WTC11 (cell line): ENCODE measurements at regions not wholly inside any gene's neighbourhood (a gene's known extent, or its start where the extent isn't known, plus 50 kb on each side); places are given as distances from the start of the nearest gene placed in this dataset.
"Not testable (repeated sequence)": the region's sequence is repeated elsewhere in the genome, so short reads cannot be mapped to it uniquely, and the experiment has no call there.

Source experiments
- NFYB ChIP-seq: sonication (generic); formaldehyde crosslinking; conservative IDR thresholded peaks from 2 replicates; pipeline ENCODE4 v1.8.0; 2022; ENCODE audit warnings: low read depth, missing genetic modification reagents
- SMAD3 ChIP-seq: sonication (generic); formaldehyde crosslinking; IDR thresholded peaks from 2 replicates; pipeline ENCODE4 v1.8.0; 2022; ENCODE audit warnings: missing genetic modification reagents, mild to moderate bottlenecking, borderline replicate concordance
- ZNF121 ChIP-seq: sonication (generic); formaldehyde crosslinking; IDR thresholded peaks from 2 replicates; pipeline ENCODE4 v1.8.0; 2023; ENCODE audit warnings: missing genetic modification reagents
- ZNF263 ChIP-seq: sonication (generic); formaldehyde crosslinking; IDR thresholded peaks from 2 replicates; pipeline ENCODE4 v1.8.1; 2022; ENCODE audit warnings: low read depth, mild to moderate bottlenecking, moderate library complexity, missing genetic modification reagents
- TF ChIP-seq, protein P1 (sequence below): fragments of 200-600 bp; IDR thresholded peaks from 2 replicates; pipeline ENCODE4 v1.8.0; 2022; ENCODE audit warnings: antibody characterized with exemption
- TF ChIP-seq, protein P2 (sequence below): sonication (generic); formaldehyde crosslinking; IDR thresholded peaks from 2 replicates; pipeline ENCODE4 v1.8.1; 2023; ENCODE audit warnings: mild to moderate bottlenecking, missing genetic modification reagents, borderline replicate concordance
- TF ChIP-seq, protein P3 (sequence below): sonication (generic); formaldehyde crosslinking; IDR thresholded peaks from 2 replicates; pipeline ENCODE4 v1.8.0; 2022; ENCODE audit warnings: mild to moderate bottlenecking, missing genetic modification reagents
- TF ChIP-seq, protein P4 (sequence below): sonication (generic); formaldehyde crosslinking; IDR thresholded peaks from 2 replicates; pipeline ENCODE4 v1.8.0; 2023; ENCODE audit warnings: missing genetic modification reagents

DNA sequence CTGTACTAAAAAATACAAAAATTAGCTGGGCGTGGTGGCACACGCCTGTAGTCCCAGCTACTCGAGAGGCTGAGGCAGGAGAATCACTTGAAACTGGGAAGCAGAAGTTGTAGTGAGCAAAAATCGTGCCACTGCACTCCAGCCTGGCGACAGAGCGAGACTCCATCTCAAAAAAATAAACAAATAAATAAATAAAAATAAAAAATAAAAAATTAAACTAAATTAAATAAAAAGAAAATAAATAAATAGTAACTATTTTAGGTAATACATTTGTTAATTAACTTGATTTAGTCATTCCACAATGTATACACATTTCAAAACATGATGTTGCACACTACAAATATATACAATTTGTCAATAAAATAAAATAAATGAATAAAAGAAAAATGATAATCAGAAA lies 116.3 kb upstream of the RFX3 start:
- TF ChIP-seq, protein P1, sequence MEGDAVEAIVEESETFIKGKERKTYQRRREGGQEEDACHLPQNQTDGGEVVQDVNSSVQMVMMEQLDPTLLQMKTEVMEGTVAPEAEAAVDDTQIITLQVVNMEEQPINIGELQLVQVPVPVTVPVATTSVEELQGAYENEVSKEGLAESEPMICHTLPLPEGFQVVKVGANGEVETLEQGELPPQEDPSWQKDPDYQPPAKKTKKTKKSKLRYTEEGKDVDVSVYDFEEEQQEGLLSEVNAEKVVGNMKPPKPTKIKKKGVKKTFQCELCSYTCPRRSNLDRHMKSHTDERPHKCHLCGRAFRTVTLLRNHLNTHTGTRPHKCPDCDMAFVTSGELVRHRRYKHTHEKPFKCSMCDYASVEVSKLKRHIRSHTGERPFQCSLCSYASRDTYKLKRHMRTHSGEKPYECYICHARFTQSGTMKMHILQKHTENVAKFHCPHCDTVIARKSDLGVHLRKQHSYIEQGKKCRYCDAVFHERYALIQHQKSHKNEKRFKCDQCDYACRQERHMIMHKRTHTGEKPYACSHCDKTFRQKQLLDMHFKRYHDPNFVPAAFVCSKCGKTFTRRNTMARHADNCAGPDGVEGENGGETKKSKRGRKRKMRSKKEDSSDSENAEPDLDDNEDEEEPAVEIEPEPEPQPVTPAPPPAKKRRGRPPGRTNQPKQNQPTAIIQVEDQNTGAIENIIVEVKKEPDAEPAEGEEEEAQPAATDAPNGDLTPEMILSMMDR: not testable (repeated sequence)
- TF ChIP-seq, protein P2, sequence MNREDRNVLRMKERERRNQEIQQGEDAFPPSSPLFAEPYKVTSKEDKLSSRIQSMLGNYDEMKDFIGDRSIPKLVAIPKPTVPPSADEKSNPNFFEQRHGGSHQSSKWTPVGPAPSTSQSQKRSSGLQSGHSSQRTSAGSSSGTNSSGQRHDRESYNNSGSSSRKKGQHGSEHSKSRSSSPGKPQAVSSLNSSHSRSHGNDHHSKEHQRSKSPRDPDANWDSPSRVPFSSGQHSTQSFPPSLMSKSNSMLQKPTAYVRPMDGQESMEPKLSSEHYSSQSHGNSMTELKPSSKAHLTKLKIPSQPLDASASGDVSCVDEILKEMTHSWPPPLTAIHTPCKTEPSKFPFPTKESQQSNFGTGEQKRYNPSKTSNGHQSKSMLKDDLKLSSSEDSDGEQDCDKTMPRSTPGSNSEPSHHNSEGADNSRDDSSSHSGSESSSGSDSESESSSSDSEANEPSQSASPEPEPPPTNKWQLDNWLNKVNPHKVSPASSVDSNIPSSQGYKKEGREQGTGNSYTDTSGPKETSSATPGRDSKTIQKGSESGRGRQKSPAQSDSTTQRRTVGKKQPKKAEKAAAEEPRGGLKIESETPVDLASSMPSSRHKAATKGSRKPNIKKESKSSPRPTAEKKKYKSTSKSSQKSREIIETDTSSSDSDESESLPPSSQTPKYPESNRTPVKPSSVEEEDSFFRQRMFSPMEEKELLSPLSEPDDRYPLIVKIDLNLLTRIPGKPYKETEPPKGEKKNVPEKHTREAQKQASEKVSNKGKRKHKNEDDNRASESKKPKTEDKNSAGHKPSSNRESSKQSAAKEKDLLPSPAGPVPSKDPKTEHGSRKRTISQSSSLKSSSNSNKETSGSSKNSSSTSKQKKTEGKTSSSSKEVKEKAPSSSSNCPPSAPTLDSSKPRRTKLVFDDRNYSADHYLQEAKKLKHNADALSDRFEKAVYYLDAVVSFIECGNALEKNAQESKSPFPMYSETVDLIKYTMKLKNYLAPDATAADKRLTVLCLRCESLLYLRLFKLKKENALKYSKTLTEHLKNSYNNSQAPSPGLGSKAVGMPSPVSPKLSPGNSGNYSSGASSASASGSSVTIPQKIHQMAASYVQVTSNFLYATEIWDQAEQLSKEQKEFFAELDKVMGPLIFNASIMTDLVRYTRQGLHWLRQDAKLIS (CRISPR knock-in tag): not testable (repeated sequence)
- TF ChIP-seq, protein P3, sequence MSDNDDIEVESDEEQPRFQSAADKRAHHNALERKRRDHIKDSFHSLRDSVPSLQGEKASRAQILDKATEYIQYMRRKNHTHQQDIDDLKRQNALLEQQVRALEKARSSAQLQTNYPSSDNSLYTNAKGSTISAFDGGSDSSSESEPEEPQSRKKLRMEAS (CRISPR knock-in tag): not testable (repeated sequence)
- TF ChIP-seq NFYB; SMAD3 (CRISPR knock-in tag); ZNF121; ZNF263: not testable (repeated sequence)
- TF ChIP-seq, protein P4, sequence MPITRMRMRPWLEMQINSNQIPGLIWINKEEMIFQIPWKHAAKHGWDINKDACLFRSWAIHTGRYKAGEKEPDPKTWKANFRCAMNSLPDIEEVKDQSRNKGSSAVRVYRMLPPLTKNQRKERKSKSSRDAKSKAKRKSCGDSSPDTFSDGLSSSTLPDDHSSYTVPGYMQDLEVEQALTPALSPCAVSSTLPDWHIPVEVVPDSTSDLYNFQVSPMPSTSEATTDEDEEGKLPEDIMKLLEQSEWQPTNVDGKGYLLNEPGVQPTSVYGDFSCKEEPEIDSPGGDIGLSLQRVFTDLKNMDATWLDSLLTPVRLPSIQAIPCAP: not testable (repeated sequence)
